ENCODE measurements at regions not wholly inside any gene's neighbourhood (a gene's known extent, or its start where the extent isn't known, plus 50 kb on each side); places are given as distances from the start of the nearest gene placed in this dataset.
"Not testable (repeated sequence)": the region's sequence is repeated elsewhere in the genome, so short reads cannot be mapped to it uniquely, and the experiment has no call there.

DNA sequence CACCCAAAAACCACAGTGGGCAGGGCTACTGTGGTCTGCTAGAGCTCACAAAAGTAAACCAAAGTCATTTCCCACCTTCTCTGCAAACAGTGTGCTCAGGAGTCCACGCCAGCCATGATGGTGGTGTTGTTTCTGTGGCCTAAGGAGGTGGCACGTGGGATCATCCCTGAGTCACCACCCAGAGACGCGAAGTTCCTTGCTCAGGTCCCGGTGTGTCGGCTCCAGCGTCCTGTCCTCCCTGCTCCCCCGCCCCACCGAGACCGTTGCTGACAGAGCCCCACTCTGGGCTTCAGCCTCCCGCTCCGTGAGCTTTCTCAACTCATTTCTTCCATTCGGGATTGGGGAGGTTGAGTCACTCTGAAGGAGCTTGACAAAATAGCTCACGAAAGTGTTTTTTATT, 118.7 kb downstream of the NPTX2 start:
- Histone ChIP-seq H3K4me1 (no peaks in the 10 kb centered on the region), H3K4me3 (no peak overlapping the region), H3K36me3 (no peaks in the 10 kb centered on the region), H3K9me3 (no peaks in the 10 kb centered on the region), H3K27ac (no peak overlapping the region), H3K27me3 (no peaks in the 10 kb centered on the region)
- TF ChIP-seq, protein P1, sequence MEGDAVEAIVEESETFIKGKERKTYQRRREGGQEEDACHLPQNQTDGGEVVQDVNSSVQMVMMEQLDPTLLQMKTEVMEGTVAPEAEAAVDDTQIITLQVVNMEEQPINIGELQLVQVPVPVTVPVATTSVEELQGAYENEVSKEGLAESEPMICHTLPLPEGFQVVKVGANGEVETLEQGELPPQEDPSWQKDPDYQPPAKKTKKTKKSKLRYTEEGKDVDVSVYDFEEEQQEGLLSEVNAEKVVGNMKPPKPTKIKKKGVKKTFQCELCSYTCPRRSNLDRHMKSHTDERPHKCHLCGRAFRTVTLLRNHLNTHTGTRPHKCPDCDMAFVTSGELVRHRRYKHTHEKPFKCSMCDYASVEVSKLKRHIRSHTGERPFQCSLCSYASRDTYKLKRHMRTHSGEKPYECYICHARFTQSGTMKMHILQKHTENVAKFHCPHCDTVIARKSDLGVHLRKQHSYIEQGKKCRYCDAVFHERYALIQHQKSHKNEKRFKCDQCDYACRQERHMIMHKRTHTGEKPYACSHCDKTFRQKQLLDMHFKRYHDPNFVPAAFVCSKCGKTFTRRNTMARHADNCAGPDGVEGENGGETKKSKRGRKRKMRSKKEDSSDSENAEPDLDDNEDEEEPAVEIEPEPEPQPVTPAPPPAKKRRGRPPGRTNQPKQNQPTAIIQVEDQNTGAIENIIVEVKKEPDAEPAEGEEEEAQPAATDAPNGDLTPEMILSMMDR (IDR thresholded peaks at IDR 0.05) = no peak
- intact Hi-C loops (cut with DNase I) = no loop called here
- DNase-seq (peak; percentile 57), ATAC-seq (no peak)

DNA sequence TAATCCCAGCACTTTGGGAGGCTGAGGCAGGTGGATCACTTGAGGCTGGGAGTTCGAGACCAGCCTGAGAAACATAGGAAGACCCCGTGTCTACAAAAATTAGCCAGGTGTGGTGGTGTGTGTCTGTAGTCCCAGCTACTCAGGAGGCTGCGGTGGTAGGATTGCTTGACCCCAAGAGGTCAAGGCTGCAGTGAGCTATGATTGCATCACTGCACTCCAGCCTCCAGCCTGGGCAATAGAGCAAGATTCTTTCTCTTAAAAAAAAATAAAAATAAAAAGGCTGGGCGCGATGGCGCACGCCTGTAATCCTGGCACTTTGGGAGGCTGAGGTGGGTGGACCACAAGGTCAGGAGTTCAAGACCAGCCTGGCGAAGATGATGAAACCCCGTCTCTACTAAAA, 119.4 kb downstream of the NPTX2 start:
- H3K4me1 ChIP-seq; H3K27ac ChIP-seq; H3K36me3 ChIP-seq; H3K27me3 ChIP-seq; DNase-seq; H3K4me3 ChIP-seq; ATAC-seq; H3K9me3 ChIP-seq; intact Hi-C loops (cut with DNase I): not testable (repeated sequence)

DNA sequence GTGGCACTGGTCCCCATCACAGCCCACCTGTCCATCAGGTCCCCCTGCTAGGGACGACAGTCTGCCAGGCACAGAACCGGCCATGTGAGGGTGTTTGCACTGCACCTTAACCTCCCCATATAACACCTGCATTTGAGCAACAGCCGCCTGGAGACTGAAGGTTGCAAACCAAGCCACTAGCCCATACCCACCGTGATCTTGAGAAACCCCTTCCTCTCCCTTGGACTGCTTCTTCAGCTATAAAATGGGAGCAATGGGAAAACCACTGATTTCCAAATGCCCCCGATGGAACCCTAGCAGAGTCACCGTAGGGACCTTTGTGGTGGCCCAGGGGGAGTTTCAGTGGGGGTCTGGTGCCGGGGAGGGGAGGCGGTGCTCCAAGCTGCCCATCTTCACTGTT, 120.1 kb downstream of the NPTX2 start:
- intact Hi-C loops (cut with DNase I) = no loop called here
- H3K36me3 ChIP-seq = no peaks in the 10 kb centered on the region
- TF ChIP-seq, protein P1 (IDR thresholded peaks at IDR 0.05) = no peak

DNA sequence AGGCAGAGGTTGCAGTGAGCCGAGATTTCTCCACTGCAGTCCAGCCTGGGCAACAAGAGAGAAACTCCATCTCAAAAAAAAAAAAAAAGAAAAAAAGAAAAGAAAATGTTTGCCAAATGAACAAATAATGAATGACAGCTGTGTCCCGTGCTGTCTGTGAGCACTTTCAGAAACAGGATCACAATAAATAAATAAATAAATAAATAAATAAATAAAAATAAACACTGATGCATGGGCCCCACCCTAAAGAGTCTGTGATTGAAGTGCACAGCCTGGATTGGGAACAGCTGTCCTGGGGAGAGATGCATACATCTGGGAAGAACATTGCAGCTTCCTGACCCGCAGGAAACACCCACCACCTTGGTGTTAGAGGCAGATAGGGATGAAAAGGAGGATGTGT, 123.6 kb downstream of the NPTX2 start:
- TF ChIP-seq, protein P1 (IDR thresholded peaks at IDR 0.05) = no peak
- Histone ChIP-seq H3K27me3 (no peaks in the 10 kb centered on the region), H3K4me1 (no peaks in the 10 kb centered on the region), H3K27ac (no peak overlapping the region), H3K4me3 (no peak overlapping the region), H3K9me3 (no peaks in the 10 kb centered on the region), H3K36me3 (no peaks in the 10 kb centered on the region)
- DNase-seq (no peak), ATAC-seq (no peak)
- intact Hi-C loops (cut with DNase I) = no loop called here

More for the DNA sequence above, 120.1 kb downstream of the NPTX2 start:
- no peaks in the 10 kb centered on the region for H3K4me1 ChIP-seq
- no peak overlapping the region for H3K4me3 ChIP-seq
- no peak for ATAC-seq
- DNase-seq = no peak
- no peaks in the 10 kb centered on the region for H3K9me3 ChIP-seq
- no peaks in the 10 kb centered on the region for H3K27me3 ChIP-seq
- H3K27ac ChIP-seq = no peak overlapping the region

DNA sequence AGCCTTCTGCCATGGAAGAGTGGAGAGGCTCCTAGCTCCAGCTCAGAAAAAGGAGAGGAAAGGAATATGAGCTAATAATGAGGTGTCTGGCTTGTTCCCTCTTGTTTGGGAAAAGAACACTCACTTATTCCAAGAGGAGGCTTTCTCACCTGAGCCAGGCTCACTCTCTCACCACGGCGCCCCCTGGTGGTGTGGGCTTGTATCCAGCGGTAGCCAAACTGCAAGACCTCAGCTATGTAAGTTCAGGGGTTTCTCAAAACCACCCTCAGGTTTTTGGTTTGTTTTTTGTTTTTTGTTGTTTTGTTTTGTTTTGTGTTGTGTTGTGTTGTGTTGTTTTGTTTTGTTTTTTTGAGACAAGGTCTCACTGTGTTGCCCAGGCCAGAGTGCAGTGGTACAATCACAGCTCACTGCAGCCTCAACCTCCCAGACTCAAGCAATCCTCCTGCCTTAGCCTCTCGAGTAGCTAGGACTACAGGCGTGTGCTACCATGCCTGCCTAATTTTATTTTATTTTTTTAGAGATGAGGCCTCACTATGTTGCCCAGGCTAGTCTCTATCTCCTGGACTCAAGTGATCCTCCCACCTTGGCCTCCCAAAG, 124.0 kb downstream of the TMEM130 start:
- DNase-seq (peak; percentile 90), ATAC-seq (peak; percentile 86)
- H3K9me3 ChIP-seq = no peaks in the 10 kb centered on the region
- H3K36me3 ChIP-seq = no peaks in the 10 kb centered on the region
- TF ChIP-seq, protein P1 (IDR thresholded peaks at IDR 0.05) = peak; percentile 77
- no peak overlapping the region for H3K4me3 ChIP-seq
- no peak overlapping the region for H3K27ac ChIP-seq
- no peaks in the 10 kb centered on the region for H3K27me3 ChIP-seq
- no peaks in the 10 kb centered on the region for H3K4me1 ChIP-seq
- intact Hi-C loops (cut with DNase I) = no loop called here

DNA sequence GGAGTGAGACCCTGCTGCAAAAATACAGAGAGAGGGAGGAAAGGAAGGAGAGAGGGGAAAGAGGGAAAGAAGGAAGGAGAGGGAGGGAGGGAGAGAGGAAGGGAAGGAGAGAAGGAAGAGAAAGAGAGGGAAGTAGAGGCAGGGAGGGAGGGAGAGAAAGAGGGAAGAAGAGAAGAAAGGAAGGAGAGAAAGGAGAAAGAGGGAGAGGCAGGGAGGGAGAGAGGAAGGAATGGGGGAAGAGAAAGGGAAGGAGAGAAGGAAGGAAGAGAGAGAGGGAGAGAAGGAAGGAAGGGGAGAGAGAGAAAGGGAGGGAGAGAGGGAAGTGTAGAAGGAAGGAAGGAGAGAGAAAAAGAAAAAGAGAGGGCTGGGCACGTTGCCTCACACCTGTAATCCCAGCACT, 121.7 kb downstream of the TMEM130 start:
- intact Hi-C loops (cut with DNase I) = no loop called here
- TF ChIP-seq, protein P1 (IDR thresholded peaks at IDR 0.05) = no peak
- no peak for ATAC-seq
- no peak overlapping the region for H3K4me3 ChIP-seq
- no peaks in the 10 kb centered on the region for H3K9me3 ChIP-seq
- H3K27ac ChIP-seq = no peak overlapping the region
- no peaks in the 10 kb centered on the region for H3K27me3 ChIP-seq
- no peak for DNase-seq
- no peaks in the 10 kb centered on the region for H3K4me1 ChIP-seq
- no peaks in the 10 kb centered on the region for H3K36me3 ChIP-seq
